ENCODE measurements at regions not wholly inside any gene's neighbourhood (a gene's known extent, or its start where the extent isn't known, plus 50 kb on each side); places are given as distances from the start of the nearest gene placed in this dataset.
"Not testable (repeated sequence)": the region's sequence is repeated elsewhere in the genome, so short reads cannot be mapped to it uniquely, and the experiment has no call there.

DNA sequence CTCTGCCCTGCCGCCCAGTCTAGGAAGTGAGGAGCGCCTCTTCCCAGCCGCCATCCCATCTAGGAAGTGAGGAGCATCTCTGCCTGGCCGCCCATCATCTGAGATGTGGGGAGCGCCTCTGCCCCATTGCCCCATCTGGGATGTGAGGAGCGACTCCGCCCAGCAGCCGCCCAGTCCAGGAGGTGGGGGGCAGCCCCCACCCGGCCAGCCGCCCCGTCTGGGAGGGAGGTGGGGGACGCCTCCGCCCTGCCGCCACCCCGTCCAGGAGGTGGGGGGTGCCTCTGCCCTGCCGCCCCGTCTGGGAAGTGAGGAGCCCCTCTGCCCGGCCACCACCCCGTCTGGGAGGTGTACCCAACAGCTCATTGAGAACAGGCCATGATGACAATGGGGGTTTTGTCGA is 146.0 kb upstream of the RAB6C start:
- in situ Hi-C loops (cut with HindIII; ENCODE audit: low sequenced_read_pairs) = not testable (repeated sequence)

DNA sequence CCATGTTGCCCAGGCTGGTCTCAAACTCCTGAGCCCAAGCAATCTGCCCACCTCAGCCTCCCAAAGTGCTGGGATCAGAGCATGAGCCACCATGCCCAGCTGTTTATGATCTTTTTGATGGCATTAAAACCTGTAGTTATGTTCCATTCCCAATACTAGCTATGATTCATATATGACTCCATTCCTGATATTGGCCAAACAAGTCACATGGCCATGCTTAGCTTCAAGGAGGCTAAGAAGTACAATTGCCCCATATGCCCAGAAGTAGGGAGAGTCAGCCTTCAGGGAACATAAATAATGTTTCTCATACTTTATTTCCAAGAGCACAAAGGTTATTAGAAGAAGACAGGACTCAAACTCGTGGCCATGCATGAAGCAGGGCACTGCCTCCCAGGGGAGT is 132.4 kb upstream of the RAB6C start:
- in situ Hi-C loops (cut with HindIII; ENCODE audit: low sequenced_read_pairs) = no loop called here

DNA sequence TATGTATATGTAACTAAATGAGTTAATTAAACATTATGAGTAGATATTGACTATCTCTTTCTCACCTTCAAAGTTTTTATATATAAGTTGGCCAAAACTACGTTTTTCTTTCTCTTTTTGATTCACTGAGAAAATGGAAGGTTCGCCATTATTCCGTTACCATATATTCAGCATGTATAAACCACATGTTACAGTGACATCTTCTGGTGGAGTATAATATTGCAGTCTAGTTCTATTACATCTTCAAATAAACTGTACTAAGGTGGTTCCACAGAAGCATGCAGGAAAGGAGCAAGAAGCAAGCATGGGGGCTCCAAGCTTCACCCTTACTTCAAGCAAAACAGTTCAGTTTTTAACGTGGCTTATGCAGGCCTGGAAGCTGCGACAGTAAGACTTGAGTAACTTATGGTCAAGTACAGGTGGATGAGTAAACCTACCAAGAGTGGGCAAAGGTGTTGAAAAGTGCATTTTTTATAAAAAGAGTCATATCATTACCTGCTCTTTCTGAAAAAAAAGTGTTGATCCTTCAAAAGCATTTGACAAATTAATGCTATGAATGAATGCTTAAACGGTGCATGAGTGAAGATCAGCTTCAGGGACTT is 129.8 kb upstream of the RAB6C start:
- in situ Hi-C loops (cut with HindIII; ENCODE audit: low sequenced_read_pairs) = no loop called here

DNA sequence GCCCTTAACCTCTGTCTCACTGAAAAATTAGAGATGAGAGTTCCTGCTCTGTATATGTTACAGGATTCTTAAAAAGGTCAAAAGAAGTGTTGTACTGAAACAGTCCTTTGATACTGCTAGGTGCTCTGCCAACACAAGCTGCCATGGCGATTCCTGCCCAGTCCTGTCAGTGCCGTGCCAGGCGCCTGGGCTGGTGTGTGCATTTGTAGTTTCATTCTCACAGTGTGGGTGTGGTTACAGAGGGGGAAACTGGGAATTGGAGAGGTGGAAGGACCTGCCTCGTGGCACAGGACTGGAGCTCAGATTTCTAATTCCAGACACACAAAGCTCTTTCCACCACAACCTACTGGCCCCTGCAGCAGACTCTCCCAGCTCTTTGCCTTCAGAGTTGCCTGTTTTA is 122.3 kb upstream of the RAB6C start:
- in situ Hi-C loops (cut with HindIII; ENCODE audit: low sequenced_read_pairs) = no loop called here

DNA sequence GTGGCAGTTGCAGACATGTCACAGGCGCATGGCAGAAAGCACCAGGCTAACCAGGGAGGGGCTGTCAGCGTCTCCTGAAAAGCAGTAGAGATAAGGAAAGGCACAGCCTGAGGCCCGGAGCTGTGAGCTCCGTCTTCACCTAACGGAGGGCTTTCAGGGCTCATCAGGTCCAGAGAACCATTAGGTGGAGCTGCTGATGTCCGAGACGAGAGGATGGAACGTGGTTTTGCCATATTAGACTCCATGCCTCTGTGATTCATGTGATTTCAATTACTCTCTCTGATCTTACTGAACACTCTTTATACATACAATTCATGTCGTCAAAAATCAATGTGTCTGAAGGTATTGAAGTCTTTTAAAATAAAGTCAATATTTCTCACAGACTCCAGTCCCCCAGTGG is 120.3 kb upstream of the RAB6C start:
- in situ Hi-C loops (cut with HindIII; ENCODE audit: low sequenced_read_pairs) = no loop called here

DNA sequence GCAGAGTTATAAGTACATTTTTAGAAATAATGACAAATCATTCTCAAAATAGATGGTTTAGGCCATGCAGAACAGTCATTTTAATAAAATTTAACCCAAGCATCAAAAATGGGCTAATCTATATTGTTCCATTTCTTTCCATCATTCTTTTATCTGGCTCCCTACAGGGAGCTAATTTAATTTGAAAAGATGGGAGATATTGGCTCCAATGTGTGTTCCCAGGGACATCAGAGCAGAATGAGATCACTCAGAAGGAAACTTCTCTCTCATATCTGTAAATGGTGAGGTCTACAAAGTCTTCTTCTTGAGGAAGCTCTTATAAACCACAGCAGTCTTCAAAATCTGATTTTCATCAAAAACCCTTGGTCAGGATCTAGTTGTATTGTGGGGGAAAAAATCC is 119.4 kb upstream of the RAB6C start:
- in situ Hi-C loops (cut with HindIII; ENCODE audit: low sequenced_read_pairs) = no loop called here

DNA sequence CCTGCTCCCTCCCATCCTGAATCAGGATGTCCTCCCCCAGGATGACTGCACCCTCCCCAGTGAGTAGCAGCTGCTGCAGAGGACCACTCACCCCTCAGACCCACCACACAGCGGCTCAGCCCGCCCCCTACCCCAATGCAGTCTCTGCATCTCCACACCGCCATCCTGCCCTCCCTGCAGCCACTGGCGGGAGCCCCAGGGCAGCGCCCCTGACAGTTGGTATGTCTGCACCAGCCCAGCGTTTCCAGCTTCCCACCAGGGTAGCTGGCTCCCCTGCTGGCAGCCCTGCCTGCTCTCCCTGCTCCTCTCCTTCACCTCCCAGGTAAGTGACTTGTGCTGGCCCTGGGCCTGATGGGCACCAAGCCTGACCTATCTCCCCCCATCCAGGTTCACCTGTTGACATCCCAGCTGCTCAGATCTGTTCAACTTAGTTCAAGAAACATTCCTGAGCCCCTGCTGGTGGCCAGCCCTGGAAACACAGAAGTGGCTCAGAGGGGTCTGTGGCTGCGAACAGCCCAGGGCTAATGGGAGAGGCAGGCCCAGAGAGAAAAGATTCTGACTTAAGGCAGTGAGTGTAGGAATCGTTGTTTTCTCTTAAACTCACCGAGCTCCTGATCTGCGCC is 117.7 kb upstream of the RAB6C start:
- in situ Hi-C loops (cut with HindIII; ENCODE audit: low sequenced_read_pairs) = no loop called here

DNA sequence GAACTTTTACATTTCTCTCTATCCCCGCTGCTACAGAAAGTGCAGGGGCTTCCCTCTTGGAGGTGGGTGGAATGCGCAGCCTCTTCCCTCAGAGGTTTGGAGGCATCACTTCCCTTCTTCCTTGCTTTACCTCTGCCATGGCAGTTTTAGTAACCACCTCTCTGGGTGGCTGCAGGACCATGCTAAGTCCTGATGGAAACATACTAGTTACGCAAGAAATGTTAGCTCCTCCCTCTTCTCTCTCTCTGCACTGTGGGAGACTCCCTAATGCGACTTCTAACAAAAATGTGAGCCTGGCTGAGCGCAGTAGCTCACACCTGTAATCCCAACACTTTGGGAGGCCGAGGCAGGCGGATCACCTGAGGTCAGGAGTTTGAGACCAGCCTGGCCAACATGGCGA is 116.8 kb upstream of the RAB6C start:
- in situ Hi-C loops (cut with HindIII; ENCODE audit: low sequenced_read_pairs) = no loop called here

DNA sequence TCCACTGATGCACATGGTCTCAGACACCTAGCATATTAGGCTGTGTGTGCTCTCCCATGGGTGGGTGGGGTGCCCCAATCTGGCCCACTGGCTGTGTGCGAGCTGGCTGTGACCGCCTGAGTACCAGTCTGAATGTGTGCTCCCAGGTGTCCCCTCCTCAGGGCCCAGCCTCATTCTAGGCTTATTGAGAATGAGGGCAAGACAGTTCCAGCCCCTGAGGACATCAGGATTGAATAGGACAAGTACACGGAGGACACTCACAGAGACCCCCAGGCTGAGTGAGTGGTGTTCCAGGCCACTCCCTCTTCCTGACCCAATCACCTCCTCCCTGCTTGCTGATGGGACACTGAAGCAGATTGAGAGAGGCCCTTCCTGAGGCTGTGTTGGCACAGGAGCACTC is 116.1 kb upstream of the RAB6C start:
- in situ Hi-C loops (cut with HindIII; ENCODE audit: low sequenced_read_pairs) = no loop called here

DNA sequence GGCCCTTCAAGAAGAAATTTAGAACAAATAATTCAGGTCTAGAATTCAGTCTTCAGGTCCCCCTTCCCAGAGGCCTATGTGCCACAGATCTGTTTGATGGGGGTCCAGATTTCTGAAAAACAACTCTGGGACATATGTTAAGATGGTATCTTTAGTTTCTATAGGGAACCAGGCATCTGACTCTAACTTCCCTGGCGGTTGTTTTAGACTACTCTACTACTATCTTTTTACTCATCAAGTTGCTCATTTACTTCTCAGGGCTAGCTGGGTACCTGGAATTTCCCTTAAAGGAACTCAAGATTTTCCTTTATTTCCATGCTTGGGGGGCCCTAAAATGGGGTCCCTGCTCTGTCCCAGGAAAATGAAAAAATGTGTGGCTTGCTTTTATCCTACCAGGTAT is 114.7 kb upstream of the RAB6C start:
- in situ Hi-C loops (cut with HindIII; ENCODE audit: low sequenced_read_pairs) = no loop called here

DNA sequence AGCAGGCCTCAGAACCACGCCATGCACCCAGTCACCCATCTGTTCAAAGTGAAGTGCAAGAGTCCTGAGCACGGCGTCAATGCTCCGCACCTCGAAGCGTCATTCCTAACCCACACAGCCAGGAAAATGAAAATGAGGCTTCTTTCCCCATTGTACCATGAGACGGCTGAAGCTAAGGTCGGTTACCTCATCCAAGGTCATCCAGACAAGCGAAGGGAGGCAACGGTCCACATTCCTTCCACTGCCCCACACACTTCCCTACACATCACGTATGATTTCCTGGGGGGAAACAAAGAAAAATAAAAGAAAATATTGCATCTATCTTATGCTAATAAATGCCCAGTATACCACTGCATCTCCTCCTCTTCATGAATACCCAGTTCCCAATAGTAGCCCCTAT is 113.5 kb upstream of the RAB6C start:
- in situ Hi-C loops (cut with HindIII; ENCODE audit: low sequenced_read_pairs) = no loop called here

DNA sequence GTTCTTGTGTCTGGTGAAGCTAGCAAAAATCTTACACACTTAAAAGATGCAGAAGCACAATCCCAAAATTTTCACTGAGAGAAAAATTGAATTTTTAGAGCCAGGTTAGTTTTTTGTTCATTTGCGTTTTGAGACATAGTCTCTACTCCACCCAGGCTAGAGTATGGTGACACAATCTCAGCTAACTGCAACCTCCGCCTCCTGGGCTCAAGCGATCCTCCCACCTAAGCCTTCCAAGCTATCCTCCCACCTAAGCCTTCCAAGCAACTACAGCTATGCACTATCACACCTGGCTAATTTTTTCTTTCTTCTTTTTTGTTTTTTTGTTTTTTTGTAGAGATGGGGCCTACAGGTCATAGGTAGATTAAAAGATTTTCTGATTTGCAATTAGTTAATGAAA is 113.1 kb upstream of the RAB6C start:
- in situ Hi-C loops (cut with HindIII; ENCODE audit: low sequenced_read_pairs) = no loop called here

DNA sequence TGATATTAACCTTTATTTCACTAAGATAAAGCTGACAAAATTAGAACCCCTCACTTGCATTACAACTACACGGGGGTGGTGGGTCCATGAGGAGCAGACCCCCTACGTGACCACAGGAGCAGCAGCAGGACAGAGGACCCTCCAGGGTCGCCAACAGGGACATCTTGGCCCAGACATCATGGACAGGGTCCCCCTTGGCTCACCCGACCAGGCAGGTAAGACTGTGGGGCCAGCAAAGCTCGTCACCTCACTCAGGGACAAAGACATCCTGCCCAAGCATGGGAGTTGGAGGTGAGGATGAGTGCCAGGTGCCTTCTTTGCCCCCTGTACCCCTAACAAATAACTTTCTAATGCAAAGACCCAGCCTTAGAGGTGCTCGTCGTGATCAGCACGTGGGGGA is 111.3 kb upstream of the RAB6C start:
- in situ Hi-C loops (cut with HindIII; ENCODE audit: low sequenced_read_pairs) = no loop called here

DNA sequence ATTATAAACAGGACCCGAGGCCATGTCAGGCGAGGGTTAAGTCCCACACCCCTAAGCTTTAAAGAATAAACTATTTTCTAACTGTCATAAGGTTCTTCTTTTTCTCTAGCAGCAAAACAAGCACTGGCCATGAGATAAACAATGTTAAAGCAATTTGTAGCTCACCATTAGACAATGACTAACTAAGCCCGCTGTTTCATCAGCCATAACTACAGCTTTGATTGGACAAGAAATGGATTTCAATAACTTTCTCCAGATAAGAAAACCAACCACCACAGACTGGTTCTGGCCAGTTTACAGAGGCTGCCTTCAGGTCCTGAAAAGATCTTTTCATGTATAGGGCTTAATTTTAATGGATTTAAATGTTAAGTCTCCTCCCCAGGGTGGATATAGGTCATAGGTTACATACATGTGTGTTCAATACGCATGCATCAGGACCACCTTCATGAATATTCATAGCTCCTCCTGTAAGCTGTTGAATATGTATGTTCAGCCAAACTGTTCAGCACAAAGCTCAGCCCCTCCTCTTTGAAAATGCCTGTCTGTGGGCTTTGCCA is 108.7 kb upstream of the RAB6C start:
- in situ Hi-C loops (cut with HindIII; ENCODE audit: low sequenced_read_pairs) = no loop called here

DNA sequence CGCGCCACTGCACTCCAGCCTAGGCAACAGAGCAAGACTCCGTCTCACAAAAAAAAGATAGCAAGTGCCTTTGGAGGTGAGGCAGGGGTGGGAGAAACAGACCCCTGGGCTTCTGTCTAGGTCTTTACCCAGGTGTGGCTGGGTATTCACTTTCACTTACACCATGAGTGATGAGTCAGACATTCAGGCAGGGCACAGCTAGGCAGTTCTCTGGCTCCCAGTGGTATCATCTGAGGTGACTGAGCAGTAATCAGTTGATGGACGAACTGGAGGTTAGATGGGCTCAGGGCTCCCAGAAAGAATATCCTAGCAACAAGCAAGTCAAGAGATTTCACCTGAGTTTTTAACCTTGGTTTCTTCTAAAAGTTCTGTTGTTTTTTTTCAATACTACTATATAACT is 107.0 kb upstream of the RAB6C start:
- in situ Hi-C loops (cut with HindIII; ENCODE audit: low sequenced_read_pairs) = no loop called here

DNA sequence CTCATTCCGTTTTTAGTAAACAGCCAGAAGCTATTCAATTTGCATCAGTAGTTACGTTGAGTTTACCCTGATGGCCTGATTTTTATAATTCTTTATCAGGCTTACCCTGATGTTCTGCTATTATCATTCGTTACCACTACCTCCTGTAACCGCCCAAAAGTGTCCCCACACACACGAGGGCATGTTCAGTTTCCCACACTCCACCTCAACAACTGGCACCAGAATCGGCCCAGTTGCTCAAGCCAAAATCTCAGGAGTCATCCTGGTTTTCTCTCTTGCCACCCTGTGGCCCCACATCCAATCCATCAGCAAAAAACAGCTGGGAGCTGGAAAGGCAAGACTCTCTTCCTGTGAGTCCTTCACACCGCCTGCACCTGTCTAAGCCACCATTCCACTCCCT is 102.9 kb upstream of the RAB6C start:
- in situ Hi-C loops (cut with HindIII; ENCODE audit: low sequenced_read_pairs) = no loop called here

DNA sequence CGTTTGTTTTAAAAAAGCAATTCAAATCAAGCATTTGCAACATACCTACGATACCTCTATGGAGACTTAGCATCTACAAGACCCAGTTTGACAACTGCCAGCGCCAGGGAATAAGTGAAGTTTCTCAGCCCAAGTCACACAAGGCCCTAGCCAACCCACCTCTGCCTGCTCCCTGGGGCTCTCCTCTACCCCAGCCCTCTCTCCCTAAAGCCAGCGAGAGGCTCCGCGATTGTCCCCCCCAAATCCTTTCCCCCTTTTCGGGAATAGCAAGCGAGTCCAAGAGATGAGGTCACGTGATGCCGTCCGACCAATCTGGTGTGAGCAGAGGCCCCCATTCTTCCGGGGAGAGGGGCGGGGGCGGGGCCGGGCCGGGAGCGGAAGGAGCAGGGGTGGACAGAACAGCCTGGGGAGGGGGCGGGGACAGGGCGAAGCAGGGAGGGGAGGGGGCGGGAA is 102.2 kb upstream of the RAB6C start:
- in situ Hi-C loops (cut with HindIII; ENCODE audit: low sequenced_read_pairs) = no loop called here

DNA sequence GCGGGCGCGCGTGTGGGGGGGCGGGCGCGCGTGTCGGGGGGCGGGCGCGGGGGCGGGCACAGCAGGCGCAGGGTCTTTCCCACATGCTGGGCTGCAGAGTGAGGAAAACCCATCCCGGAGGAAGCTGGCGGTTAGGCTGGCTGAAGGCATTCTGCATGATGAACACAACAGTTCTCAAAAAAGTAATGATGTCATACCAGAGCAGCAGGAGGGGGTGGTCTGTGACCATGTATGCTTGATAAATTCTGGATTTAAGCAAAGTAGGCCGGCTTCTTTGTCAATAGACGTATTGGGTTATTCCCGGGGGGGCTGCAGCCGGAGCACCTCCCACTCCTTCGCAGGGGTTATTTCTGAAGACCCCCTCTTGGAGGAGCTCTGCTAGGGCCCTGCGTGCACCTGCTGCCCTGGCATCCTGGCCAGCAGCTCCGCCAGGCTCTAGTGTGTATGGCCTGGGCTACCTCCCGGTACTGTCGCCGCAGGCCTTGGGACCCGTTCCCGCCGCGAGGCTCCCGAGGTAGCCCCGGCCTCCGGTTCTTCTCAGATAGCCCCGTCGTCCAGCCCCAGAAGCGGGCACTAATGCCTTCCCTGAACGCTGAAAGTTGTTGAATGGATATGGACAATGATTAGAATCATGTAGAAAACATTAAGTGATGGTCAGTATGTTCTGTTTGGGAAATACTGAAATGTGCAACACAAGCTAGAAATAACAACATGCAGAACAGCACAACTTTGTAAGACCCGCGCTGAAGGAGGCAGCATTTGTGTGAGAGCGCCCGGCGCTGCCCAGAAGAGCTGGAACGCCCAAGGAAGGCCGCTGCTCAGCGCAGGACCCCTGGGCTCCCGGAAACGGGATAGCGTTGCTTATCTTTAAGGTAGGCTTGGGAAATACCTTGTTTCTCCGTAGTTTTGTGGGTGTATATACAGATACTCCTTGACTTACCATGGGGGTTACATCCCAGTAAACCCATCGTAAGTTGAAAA is 101.4 kb upstream of the RAB6C start:
- in situ Hi-C loops (cut with HindIII; ENCODE audit: low sequenced_read_pairs) = no loop called here

DNA sequence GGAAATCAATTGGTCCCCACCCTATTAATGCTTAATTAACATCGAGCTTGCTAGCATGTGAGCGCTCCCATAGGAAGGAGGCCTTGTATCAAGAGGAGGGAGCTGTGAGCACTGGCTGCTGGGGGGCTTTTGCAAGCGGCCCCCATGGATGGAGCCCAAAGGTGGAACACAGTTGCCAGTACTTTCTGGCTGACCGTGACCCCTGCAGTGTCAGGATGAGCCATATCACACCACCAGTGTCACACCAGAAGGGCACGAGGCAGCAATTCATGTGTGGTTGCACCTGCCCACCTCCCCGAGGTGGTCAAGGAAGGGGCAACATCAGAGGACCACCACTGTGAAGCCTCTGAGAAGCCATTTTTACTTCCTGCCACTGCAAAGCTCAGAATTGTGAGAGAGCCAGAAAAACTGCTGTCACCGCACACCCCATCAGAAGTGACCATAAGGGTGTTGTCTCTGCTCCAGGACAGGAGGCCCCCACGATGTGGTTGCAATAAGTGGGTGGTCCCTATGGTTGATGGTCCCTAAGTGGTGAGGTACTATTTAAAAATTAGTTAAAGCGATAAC is 99.8 kb upstream of the RAB6C start:
- in situ Hi-C loops (cut with HindIII; ENCODE audit: low sequenced_read_pairs) = no loop called here

DNA sequence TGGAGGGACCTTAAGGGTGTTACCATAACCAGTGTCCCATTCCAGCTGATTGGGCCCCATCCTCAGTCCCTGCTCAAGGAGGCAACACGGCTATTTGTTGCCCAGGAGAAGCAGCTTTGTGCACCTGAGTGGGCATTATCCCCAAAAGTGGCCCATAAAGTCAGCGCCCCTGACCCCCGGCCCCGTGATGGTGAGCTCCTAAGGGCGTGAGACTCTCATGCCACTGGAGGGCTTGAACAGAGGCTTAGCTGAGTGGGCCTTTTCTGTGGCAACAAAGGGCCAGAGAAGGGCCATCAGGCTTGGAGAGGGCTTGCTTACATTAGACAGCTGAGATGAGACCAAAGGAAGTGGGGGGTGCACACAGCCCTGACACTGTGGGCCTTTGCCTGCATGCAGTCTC is 99.2 kb upstream of the RAB6C start:
- in situ Hi-C loops (cut with HindIII; ENCODE audit: low sequenced_read_pairs) = no loop called here

DNA sequence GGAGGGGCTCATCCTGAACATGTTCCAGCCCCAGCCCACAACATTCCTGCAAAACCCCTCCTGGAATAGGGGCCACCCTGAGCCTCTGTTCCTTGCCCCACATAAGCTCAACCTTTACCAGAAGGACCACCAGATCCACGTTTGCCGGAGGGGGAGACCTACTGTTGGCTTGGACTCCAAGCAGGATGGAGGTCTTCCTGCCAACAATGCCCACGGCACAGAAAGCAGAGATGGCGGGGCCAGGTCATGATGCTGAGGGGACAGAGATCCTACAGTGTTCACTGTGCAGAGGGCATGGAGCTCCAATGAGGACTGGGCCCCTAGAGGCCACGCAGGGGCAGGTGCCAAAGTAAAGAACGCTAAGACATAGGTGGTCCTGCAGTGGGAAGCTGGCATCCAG is 98.5 kb upstream of the RAB6C start:
- in situ Hi-C loops (cut with HindIII; ENCODE audit: low sequenced_read_pairs) = no loop called here
